Right lobe of liver (tissue), 6 donors: ENCODE measurements at regions not wholly inside any gene's neighbourhood (a gene's known extent, or its start where the extent isn't known, plus 50 kb on each side); places are given as distances from the start of the nearest gene placed in this dataset.
A peak's percentile ranks its signal among the peaks of the same experiment; 100 is the strongest.

Experiments
- ATAC-seq, 4 donors: fragments of 200-7000 bp; cut with Tn5 transposase; one replicate each; pipeline ENCODE4 v1.9.1; 2020; ENCODE audit warnings: mild to moderate bottlenecking in 4 of 4, moderate library complexity in 4 of 4
- DNase-seq, 3 donors: peaks; one replicate each; pipeline ENCODE4 v3.0.0-alpha.2; 2020
- H3K27ac ChIP-seq, 3 donors: fragments of 200-600 bp; one replicate each; pipeline ENCODE4 v1.8.0; 2022
- H3K27me3 ChIP-seq, 2 donors: fragments of 200-600 bp; one replicate each; pipeline ENCODE4 v1.8.0; 2022
- H3K36me3 ChIP-seq, 4 donors: fragments of 200-600 bp; sonication (generic) in 1 of 4; one replicate each; pipeline versions ENCODE4 v1.5.1 to v1.8.0; 2017 to 2022; ENCODE audit warnings: control low read depth in 1 of 4
- H3K4me1 ChIP-seq, 4 donors: fragments of 200-600 bp; sonication (generic) in 1 of 4; one replicate each; pipeline versions ENCODE4 v1.5.1 to v1.8.0; 2017 to 2022; ENCODE audit warnings: control low read depth in 1 of 4
- H3K4me3 ChIP-seq, 3 donors: fragments of 200-600 bp; one replicate each; pipeline ENCODE4 v1.8.0; 2022
- H3K9me3 ChIP-seq, 4 donors: fragments of 200-600 bp; sonication (generic) in 1 of 4; one replicate each; pipeline versions ENCODE4 v1.5.1 to v1.8.0; 2017 to 2022; ENCODE audit warnings: control low read depth in 1 of 4
- CTCF ChIP-seq, 4 donors: fragments of 200-600 bp in 3 of 4; fragments of 450-650 bp in 1 of 4; IDR thresholded peaks; one replicate each; pipeline versions ENCODE4 v1.5.1 to v1.8.0; 2016 to 2022; ENCODE audit warnings: antibody characterized with exemption in 4 of 4, mild to moderate bottlenecking in 2 of 4
- POLR2A ChIP-seq: fragments of 450-650 bp; IDR thresholded peaks from one replicate; pipeline ENCODE4 v1.6.1; 2017; ENCODE audit warnings: antibody characterized with exemption, mild to moderate bottlenecking
- WGBS: methylation state at CpG from one replicate; pipeline ENCODE4 v1.1.6; 2018; ENCODE audit warnings: low coverage, low lambda C conversion rate; ENCODE audit not compliant: insufficient coverage; ENCODE audit errors: missing lambda C conversion rate; 5-methylcytosine and 5-hydroxymethylcytosine counted together
- intact Hi-C, 2 donors: fragments of 100-400 bp; cut with DNase I; formaldehyde crosslinking; loops; one replicate each; pipeline versions ENCODE4 v1.11.2 to v1.14.1; 2022
- donor health status: DM: no; HTN: yes; CAD: no.
- donor health status: DM: no; HTN: no; CAD: no.
- donor health status: DM: no; HTN: no; CAD: no.
- donor health status: DM: no; HTN: yes; CAD: no.
- donor health status: DM: no; HTN: yes; CAD: no.

DNA sequence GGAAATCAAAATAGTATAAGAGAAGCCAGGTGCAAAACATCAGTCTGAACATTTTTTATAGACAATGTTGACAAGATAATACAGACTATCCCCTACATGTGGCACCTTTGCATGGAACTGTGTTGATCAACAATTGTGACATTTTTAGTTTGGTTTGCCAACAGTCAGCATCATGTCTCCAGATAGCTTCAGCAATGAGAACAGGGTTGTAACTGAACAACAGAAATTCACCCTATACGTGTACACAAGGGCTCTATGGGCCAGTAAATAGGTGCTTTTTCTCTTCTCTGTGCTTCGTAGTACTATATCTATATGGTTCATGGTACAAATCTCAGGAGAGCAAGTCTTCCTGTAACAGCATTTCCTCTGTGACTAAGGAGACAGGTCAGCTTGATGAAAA, 310.4 kb downstream of the ATXN7L3B start:
- no peak overlapping the region for H3K27ac ChIP-seq
- no peaks in the 10 kb centered on the region for H3K36me3 ChIP-seq
- DNase-seq (no peak), ATAC-seq (no peak)
- H3K9me3 ChIP-seq = no peaks in the 10 kb centered on the region
- no peaks in the 10 kb centered on the region for H3K4me1 ChIP-seq
- no peak for TF ChIP-seq POLR2A
- TF ChIP-seq CTCF (IDR thresholded peaks at IDR 0.05) = no peak
- WGBS = 34% methylated on average over 2 of the region's 2 CpGs
- no peak overlapping the region for H3K4me3 ChIP-seq
- H3K27me3 ChIP-seq = no peaks in the 10 kb centered on the region
- intact Hi-C loops = no loop called here

DNA sequence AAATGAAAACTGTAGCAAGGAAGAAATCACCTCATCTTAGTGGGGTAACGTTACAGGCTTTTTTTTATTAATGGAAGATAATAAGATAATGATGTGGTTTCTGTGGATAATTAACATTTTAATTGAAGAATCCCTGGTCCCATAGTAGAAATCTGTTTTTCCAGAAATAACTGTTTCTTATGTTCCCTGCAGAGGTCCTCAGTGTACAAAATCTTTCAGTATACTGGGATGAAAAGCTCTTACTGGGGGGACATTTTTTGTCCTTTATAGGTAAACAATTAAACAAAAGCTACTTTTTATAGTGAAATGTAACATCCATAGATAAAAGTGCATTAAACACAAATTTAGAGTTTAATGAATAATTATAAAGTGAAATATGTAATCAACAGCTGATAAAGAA, 312.2 kb downstream of the ATXN7L3B start:
- WGBS = 26% methylated on average over 1 of the region's 1 CpG
- DNase-seq (no peak), ATAC-seq (peak; percentile 40 to 50 (median 46))

DNA sequence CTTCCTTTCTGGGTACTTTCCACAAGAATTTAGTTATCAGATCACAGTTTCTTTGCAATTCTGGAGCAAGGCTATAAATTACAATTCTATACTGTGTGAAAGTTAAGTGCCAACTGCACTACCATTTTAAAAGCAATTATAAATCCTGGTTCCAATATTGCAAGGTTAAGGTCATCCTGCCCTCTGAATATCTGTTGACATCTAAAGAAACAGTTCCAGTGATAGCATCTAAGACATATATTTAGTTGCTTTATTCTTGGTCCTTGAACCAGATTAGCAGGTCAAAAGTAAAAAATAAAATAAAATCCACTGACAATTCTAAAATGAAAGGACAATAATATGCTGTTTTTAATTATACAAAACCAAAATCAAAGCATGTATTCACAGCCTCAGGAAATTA, 334.2 kb downstream of the ATXN7L3B start:
- no peak overlapping the region for H3K4me3 ChIP-seq
- ATAC-seq (no peak), DNase-seq (no peak)
- H3K27me3 ChIP-seq = no peaks in the 10 kb centered on the region
- no peak overlapping the region for H3K27ac ChIP-seq
- H3K9me3 ChIP-seq = no peaks in the 10 kb centered on the region
- intact Hi-C loops = no loop called here
- H3K36me3 ChIP-seq = no peaks in the 10 kb centered on the region
- TF ChIP-seq POLR2A = no peak
- no peak for TF ChIP-seq CTCF (IDR thresholded peaks at IDR 0.05)
- no peaks in the 10 kb centered on the region for H3K4me1 ChIP-seq

More for the DNA sequence above, 312.2 kb downstream of the ATXN7L3B start:
- intact Hi-C loops = no loop called here
- no peaks in the 10 kb centered on the region for H3K9me3 ChIP-seq
- no peak overlapping the region for H3K4me3 ChIP-seq
- H3K36me3 ChIP-seq = no peaks in the 10 kb centered on the region
- TF ChIP-seq CTCF (IDR thresholded peaks at IDR 0.05) (peak; percentile 14 to 39 (median 32)), POLR2A (no peak)
- no peak overlapping the region for H3K27ac ChIP-seq
- H3K27me3 ChIP-seq = no peaks in the 10 kb centered on the region
- no peaks in the 10 kb centered on the region for H3K4me1 ChIP-seq

DNA sequence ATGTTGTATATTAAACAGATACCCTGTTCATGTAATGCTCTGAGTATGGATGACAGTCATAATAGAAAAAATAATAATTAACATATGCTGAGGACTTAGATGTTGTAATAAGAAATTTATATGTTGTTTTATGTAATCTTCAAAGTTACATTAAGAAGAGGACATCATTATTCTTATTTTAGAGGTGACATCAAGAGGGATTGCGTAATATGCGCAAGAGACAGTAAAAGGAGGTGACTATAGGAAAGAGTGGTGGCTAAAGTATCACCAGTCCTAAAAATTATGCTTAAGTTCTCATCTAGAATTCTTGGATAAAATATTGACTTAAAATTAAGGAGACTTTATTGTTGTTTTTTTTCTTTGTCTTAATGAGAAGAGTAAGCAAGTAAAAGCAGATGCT, 323.9 kb downstream of the KCNC2 start:
- H3K27ac ChIP-seq = no peak overlapping the region
- 54% methylated on average over 2 of the region's 2 CpGs for whole genome bisulfite sequencing
- DNase-seq = no peak
- ATAC-seq = no peak
- H3K27me3 ChIP-seq = no peaks in the 10 kb centered on the region
- intact Hi-C loops = no loop called here
- H3K4me1 ChIP-seq = no peaks in the 10 kb centered on the region
- TF ChIP-seq POLR2A (no peak), CTCF (IDR thresholded peaks at IDR 0.05) (no peak)
- H3K9me3 ChIP-seq = peaks cover 0 to 3% (median 0%) of the 10 kb centered on the region in 4 donors
- H3K4me3 ChIP-seq = no peak overlapping the region
- no peaks in the 10 kb centered on the region for H3K36me3 ChIP-seq

DNA sequence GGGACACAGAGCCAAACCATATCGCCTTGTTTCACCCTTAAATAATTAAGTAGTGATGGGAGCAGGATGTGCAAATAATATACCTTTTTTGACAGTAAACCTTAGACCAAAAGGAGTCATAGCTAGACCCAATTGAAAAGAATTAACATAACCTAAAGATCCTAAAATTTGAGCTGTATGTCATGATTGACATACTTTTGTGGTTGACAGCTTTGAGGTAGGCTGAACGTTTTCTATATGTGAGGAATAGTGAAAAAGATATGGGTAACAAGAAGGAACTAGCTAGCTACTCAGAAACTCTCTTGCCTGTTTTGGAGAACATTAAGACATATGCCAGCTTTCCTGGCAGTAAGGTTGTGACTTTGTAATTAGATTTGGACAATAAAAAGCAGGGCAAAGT, 320.6 kb downstream of the KCNC2 start:
- Histone ChIP-seq H3K4me3 (no peak overlapping the region), H3K27me3 (no peaks in the 10 kb centered on the region), H3K4me1 (no peaks in the 10 kb centered on the region), H3K27ac (no peak overlapping the region), H3K36me3 (no peaks in the 10 kb centered on the region), H3K9me3 (no peaks in the 10 kb centered on the region)
- 59% methylated on average over 2 of the region's 2 CpGs for WGBS
- DNase-seq = no peak
- intact Hi-C loops = no loop called here
- no peak for ATAC-seq
- TF ChIP-seq POLR2A (no peak), CTCF (IDR thresholded peaks at IDR 0.05) (no peak)
